ENCODE measurements at regions not wholly inside any gene's neighbourhood (a gene's known extent, or its start where the extent isn't known, plus 50 kb on each side); places are given as distances from the start of the nearest gene placed in this dataset.
"Not testable (repeated sequence)": the region's sequence is repeated elsewhere in the genome, so short reads cannot be mapped to it uniquely, and the experiment has no call there.

GRCh38 chr14:21787242-21787641 lies 113.6 kb upstream of the OR4E1 start:
- H3K4me1 ChIP-seq (ENCODE audit: control insufficient read depth in 1 of 2, insufficient read depth in 2 of 2, low read length in 2 of 2); H3K4me3 ChIP-seq (replicated peaks in 1 of 3; ENCODE audit: low read depth in 2 of 3, low read length in 3 of 3); intact Hi-C loops (cut with micrococcal nuclease); H3K79me2 ChIP-seq (ENCODE audit: insufficient read depth, low read length); H4K20me1 ChIP-seq (ENCODE audit: insufficient read depth, low read length); H2AFZ ChIP-seq (ENCODE audit: insufficient read depth, low read depth, low read length, poor library complexity, severe bottlenecking); H3K4me3 Mint-ChIP-seq; H3K4me2 ChIP-seq (replicated peaks; ENCODE audit: extremely low read depth, low read length, poor library complexity, severe bottlenecking); H3K36me3 Mint-ChIP-seq; H3K36me3 ChIP-seq (replicated peaks in 1 of 2; ENCODE audit: control insufficient read depth in 1 of 2, insufficient read depth in 2 of 2, low read length in 2 of 2); H3K9ac ChIP-seq (ENCODE audit: insufficient read depth, low read length, poor library complexity, severe bottlenecking); H3K27me3 Mint-ChIP-seq (ENCODE audit: low read depth in 3 of 3); H3K4me1 Mint-ChIP-seq; DNase-seq; H3K27me3 ChIP-seq (ENCODE audit: control insufficient read depth in 2 of 2, insufficient read depth in 2 of 2, low read length in 2 of 2); H3K27ac ChIP-seq (ENCODE audit: low read depth in 1 of 2, low read length in 2 of 2); H3K27ac Mint-ChIP-seq; H3K9me3 ChIP-seq (replicated peaks in 1 of 2; ENCODE audit: control insufficient read depth in 1 of 2, insufficient read depth in 1 of 2, low read length in 2 of 2): not testable (repeated sequence)
- H3K9me3 Mint-ChIP-seq = peaks cover 0 to 11% (median 0%) of the 10 kb centered on the region in 7 donors
- no CpG with 5 or more reads among the region's 1 CpG for WGBS (ENCODE audit: insufficient coverage)

GRCh38 chr14:21781543-21781942 lies 107.9 kb upstream of the OR4E1 start:
- no peaks in the 10 kb centered on the region for H3K36me3 Mint-ChIP-seq
- peaks cover 2 to 5% (median 4%) of the 10 kb centered on the region in 3 donors for H3K27me3 Mint-ChIP-seq (ENCODE audit: low read depth in 3 of 3)
- no peaks in the 10 kb centered on the region for H3K4me1 Mint-ChIP-seq
- no peaks in the 10 kb centered on the region for H3K27me3 ChIP-seq (ENCODE audit: control insufficient read depth in 2 of 2, insufficient read depth in 2 of 2, low read length in 2 of 2)
- no peak overlapping the region for H2AFZ ChIP-seq (ENCODE audit: insufficient read depth, low read depth, low read length, poor library complexity, severe bottlenecking)
- no peak for DNase-seq
- no peaks in the 10 kb centered on the region for H3K36me3 ChIP-seq (replicated peaks in 1 of 2; ENCODE audit: control insufficient read depth in 1 of 2, insufficient read depth in 2 of 2, low read length in 2 of 2)
- TF ChIP-seq CTCF (IDR thresholded peaks at IDR 0.05) = no peak
- no peak overlapping the region for H3K4me3 ChIP-seq (replicated peaks in 1 of 3; ENCODE audit: low read depth in 2 of 3, low read length in 3 of 3)
- no peak overlapping the region for H3K4me2 ChIP-seq (replicated peaks; ENCODE audit: extremely low read depth, low read length, poor library complexity, severe bottlenecking)
- H3K9me3 Mint-ChIP-seq = peaks cover 0 to 2% (median 2%) of the 10 kb centered on the region in 7 donors
- H3K9ac ChIP-seq (ENCODE audit: insufficient read depth, low read length, poor library complexity, severe bottlenecking) = no peak overlapping the region
- intact Hi-C loops (cut with micrococcal nuclease) = no loop called here
- H3K27ac Mint-ChIP-seq = no peak overlapping the region
- H3K9me3 ChIP-seq (replicated peaks in 1 of 2; ENCODE audit: control insufficient read depth in 1 of 2, insufficient read depth in 1 of 2, low read length in 2 of 2) = peaks cover 0 to 5% of the 10 kb centered on the region in 2 donors
- 100% methylated on average over 1 of the region's 6 CpGs for WGBS (ENCODE audit: insufficient coverage)
- no peak overlapping the region for H3K4me3 Mint-ChIP-seq
- H4K20me1 ChIP-seq (ENCODE audit: insufficient read depth, low read length) = no peaks in the 10 kb centered on the region
- no peaks in the 10 kb centered on the region for H3K4me1 ChIP-seq (ENCODE audit: control insufficient read depth in 1 of 2, insufficient read depth in 2 of 2, low read length in 2 of 2)
- H3K27ac ChIP-seq (ENCODE audit: low read depth in 1 of 2, low read length in 2 of 2) = no peak overlapping the region
- H3K79me2 ChIP-seq (ENCODE audit: insufficient read depth, low read length) = no peaks in the 10 kb centered on the region

All from CD14-positive monocyte (primary cell).